ENCODE measurements at regions not wholly inside any gene's neighbourhood (a gene's known extent, or its start where the extent isn't known, plus 50 kb on each side); places are given as distances from the start of the nearest gene placed in this dataset.

GRCh38 chr1:232111611-232112010 lies 485.0 kb downstream of the DISC1 start:
- H3K4me2 ChIP-seq (ENCODE audit: low read length), result no peak overlapping the region
- no peaks in the 10 kb centered on the region for H3F3A ChIP-seq (ENCODE audit: insufficient read depth, low read length, poor library complexity, severe bottlenecking)
- H3K27me3 ChIP-seq (ENCODE audit: insufficient read depth, low read depth, low read length), result no peaks in the 10 kb centered on the region
- no peaks in the 10 kb centered on the region for H4K20me1 ChIP-seq (ENCODE audit: insufficient read depth)
- no peak overlapping the region for H3K9ac ChIP-seq (ENCODE audit: low read length)
- H2AFZ ChIP-seq (ENCODE audit: low read depth, low read length), result no peak overlapping the region
- no peak for TF ChIP-seq RAD21 (conservative IDR thresholded peaks at IDR 0.05)
- TF ChIP-seq, protein P1, sequence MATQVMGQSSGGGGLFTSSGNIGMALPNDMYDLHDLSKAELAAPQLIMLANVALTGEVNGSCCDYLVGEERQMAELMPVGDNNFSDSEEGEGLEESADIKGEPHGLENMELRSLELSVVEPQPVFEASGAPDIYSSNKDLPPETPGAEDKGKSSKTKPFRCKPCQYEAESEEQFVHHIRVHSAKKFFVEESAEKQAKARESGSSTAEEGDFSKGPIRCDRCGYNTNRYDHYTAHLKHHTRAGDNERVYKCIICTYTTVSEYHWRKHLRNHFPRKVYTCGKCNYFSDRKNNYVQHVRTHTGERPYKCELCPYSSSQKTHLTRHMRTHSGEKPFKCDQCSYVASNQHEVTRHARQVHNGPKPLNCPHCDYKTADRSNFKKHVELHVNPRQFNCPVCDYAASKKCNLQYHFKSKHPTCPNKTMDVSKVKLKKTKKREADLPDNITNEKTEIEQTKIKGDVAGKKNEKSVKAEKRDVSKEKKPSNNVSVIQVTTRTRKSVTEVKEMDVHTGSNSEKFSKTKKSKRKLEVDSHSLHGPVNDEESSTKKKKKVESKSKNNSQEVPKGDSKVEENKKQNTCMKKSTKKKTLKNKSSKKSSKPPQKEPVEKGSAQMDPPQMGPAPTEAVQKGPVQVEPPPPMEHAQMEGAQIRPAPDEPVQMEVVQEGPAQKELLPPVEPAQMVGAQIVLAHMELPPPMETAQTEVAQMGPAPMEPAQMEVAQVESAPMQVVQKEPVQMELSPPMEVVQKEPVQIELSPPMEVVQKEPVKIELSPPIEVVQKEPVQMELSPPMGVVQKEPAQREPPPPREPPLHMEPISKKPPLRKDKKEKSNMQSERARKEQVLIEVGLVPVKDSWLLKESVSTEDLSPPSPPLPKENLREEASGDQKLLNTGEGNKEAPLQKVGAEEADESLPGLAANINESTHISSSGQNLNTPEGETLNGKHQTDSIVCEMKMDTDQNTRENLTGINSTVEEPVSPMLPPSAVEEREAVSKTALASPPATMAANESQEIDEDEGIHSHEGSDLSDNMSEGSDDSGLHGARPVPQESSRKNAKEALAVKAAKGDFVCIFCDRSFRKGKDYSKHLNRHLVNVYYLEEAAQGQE (IDR thresholded peaks at IDR 0.05; ENCODE audit: borderline replicate concordance), result no peak
- no peak for TF ChIP-seq EZH2 (IDR thresholded peaks at IDR 0.05; ENCODE audit: borderline replicate concordance, insufficient read depth, low read length, poor library complexity, severe bottlenecking)
- no peak for TF ChIP-seq SMC3 (conservative IDR thresholded peaks at IDR 0.05; ENCODE audit: poor library complexity)
- TF ChIP-seq, protein P2, sequence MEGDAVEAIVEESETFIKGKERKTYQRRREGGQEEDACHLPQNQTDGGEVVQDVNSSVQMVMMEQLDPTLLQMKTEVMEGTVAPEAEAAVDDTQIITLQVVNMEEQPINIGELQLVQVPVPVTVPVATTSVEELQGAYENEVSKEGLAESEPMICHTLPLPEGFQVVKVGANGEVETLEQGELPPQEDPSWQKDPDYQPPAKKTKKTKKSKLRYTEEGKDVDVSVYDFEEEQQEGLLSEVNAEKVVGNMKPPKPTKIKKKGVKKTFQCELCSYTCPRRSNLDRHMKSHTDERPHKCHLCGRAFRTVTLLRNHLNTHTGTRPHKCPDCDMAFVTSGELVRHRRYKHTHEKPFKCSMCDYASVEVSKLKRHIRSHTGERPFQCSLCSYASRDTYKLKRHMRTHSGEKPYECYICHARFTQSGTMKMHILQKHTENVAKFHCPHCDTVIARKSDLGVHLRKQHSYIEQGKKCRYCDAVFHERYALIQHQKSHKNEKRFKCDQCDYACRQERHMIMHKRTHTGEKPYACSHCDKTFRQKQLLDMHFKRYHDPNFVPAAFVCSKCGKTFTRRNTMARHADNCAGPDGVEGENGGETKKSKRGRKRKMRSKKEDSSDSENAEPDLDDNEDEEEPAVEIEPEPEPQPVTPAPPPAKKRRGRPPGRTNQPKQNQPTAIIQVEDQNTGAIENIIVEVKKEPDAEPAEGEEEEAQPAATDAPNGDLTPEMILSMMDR (IDR thresholded peaks at IDR 0.05; ENCODE audit: poor library complexity, severe bottlenecking), result no peak
- H3K4me3 ChIP-seq (ENCODE audit: low read length), result no peak overlapping the region
- H3K79me2 ChIP-seq (replicated peaks; ENCODE audit: insufficient read depth, low read length), result no peaks in the 10 kb centered on the region
- no peaks in the 10 kb centered on the region for H3K9me2 ChIP-seq (ENCODE audit: insufficient read depth, low read length)
- H3K27ac ChIP-seq (ENCODE audit: low read length), result no peak overlapping the region
- H3K9me3 ChIP-seq (ENCODE audit: low read length), result no peaks in the 10 kb centered on the region
- H3K36me3 ChIP-seq (ENCODE audit: insufficient read depth, low read length), result no peaks in the 10 kb centered on the region

- Histone ChIP-seq H3K9me3 (ENCODE audit: low read length) (no peaks in the 10 kb centered on the region), H2AFZ (ENCODE audit: low read depth, low read length) (no peak overlapping the region), H3K27me3 (ENCODE audit: insufficient read depth, low read depth, low read length) (no peaks in the 10 kb centered on the region), H4K20me1 (ENCODE audit: insufficient read depth) (no peaks in the 10 kb centered on the region), H3K79me2 (replicated peaks; ENCODE audit: insufficient read depth, low read length) (no peaks in the 10 kb centered on the region), H3K4me3 (ENCODE audit: low read length) (no peak overlapping the region), H3K27ac (ENCODE audit: low read length) (no peak overlapping the region), H3K9me2 (ENCODE audit: insufficient read depth, low read length) (no peaks in the 10 kb centered on the region), H3F3A (ENCODE audit: insufficient read depth, low read length, poor library complexity, severe bottlenecking) (no peaks in the 10 kb centered on the region), H3K36me3 (ENCODE audit: insufficient read depth, low read length) (no peaks in the 10 kb centered on the region), H3K9ac (ENCODE audit: low read length) (no peak overlapping the region), H3K4me2 (ENCODE audit: low read length) (no peak overlapping the region)
- TF ChIP-seq EP300 (conservative IDR thresholded peaks at IDR 0.05; ENCODE audit: poor library complexity, severe bottlenecking), result no peak
- TF ChIP-seq, protein P1 (IDR thresholded peaks at IDR 0.05; ENCODE audit: borderline replicate concordance), result no peak
- TF ChIP-seq RAD21 (conservative IDR thresholded peaks at IDR 0.05), result no peak
- no peak for TF ChIP-seq POLR2AphosphoS5 (IDR thresholded peaks at IDR 0.05)
- TF ChIP-seq SMC3 (conservative IDR thresholded peaks at IDR 0.05; ENCODE audit: poor library complexity), result no peak
- TF ChIP-seq TAF1 (IDR thresholded peaks at IDR 0.05; ENCODE audit: low read depth), result no peak
- TF ChIP-seq EZH2 (IDR thresholded peaks at IDR 0.05; ENCODE audit: borderline replicate concordance, insufficient read depth, low read length, poor library complexity, severe bottlenecking), result no peak
- no peak for TF ChIP-seq MXI1 (conservative IDR thresholded peaks at IDR 0.05; ENCODE audit: poor library complexity, severe bottlenecking)
- TF ChIP-seq, protein P2 (IDR thresholded peaks at IDR 0.05; ENCODE audit: poor library complexity, severe bottlenecking), result no peak
These were observed 483.9 kb downstream of the DISC1 start for GRCh38 chr1:232110281-232111090.
